ENCODE measurements at regions not wholly inside any gene's neighbourhood (a gene's known extent, or its start where the extent isn't known, plus 50 kb on each side); places are given as distances from the start of the nearest gene placed in this dataset.

GRCh38 chrX:38856670-38857265 lies 55.5 kb downstream of the MID1IP1 start:
- no peaks in the 10 kb centered on the region for H3K4me1 ChIP-seq
- H3K9me3 ChIP-seq = no peaks in the 10 kb centered on the region
- no peak overlapping the region for H3K4me3 ChIP-seq
- H3K27me3 ChIP-seq = no peaks in the 10 kb centered on the region
- TF ChIP-seq, protein P1, sequence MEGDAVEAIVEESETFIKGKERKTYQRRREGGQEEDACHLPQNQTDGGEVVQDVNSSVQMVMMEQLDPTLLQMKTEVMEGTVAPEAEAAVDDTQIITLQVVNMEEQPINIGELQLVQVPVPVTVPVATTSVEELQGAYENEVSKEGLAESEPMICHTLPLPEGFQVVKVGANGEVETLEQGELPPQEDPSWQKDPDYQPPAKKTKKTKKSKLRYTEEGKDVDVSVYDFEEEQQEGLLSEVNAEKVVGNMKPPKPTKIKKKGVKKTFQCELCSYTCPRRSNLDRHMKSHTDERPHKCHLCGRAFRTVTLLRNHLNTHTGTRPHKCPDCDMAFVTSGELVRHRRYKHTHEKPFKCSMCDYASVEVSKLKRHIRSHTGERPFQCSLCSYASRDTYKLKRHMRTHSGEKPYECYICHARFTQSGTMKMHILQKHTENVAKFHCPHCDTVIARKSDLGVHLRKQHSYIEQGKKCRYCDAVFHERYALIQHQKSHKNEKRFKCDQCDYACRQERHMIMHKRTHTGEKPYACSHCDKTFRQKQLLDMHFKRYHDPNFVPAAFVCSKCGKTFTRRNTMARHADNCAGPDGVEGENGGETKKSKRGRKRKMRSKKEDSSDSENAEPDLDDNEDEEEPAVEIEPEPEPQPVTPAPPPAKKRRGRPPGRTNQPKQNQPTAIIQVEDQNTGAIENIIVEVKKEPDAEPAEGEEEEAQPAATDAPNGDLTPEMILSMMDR (IDR thresholded peaks at IDR 0.05) = no peak
- no peaks in the 10 kb centered on the region for H3K36me3 ChIP-seq
- no peak for DNase-seq (ENCODE audit: low spot score)
- H3K27ac ChIP-seq = no peak overlapping the region

DNA sequence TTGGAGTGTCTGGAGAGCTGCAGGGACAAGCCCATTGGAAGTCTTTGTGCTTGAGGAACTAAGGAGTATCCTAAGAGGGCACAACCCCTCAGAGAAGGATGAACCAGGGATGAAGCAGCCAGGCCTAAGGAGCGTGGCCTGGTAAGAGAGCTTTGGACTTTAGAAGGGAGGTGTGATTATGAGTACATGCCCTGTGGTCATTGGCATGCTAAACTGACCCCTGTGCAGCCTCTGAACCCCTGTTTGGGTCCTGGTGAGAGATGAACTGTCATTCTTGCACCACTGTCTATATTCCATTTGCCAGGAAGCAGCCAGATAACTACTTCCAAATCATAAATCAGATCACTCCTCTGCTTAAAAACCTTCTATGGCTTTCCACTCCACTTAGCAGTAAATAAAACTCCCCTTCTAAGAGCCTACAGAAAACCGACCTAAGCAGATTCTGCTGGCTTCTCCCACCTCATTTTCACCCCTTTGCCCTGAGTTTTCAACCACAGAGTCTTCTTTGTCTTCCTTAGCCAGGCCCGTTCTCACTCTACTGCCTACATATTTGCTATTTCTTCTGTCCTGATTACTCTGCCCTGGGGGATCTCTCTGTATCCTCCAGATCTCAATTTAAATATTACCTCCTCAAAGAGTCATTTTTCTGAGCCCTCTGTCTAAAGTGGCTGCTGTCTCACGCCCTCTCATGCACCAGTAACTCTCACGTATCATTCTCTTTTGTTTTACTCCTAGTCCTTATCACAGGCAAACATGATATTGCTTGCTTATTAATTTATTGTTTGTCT lies 56.7 kb downstream of the MID1IP1 start:
- Histone ChIP-seq H3K9me3 (no peaks in the 10 kb centered on the region), H3K4me1 (no peaks in the 10 kb centered on the region), H3K4me3 (no peak overlapping the region), H3K36me3 (no peaks in the 10 kb centered on the region), H3K27me3 (no peaks in the 10 kb centered on the region), H3K27ac (no peak overlapping the region)
- TF ChIP-seq, protein P1 (IDR thresholded peaks at IDR 0.05) = no peak
- no peak for DNase-seq (ENCODE audit: low spot score)

- H3K9me3 ChIP-seq = no peaks in the 10 kb centered on the region
- TF ChIP-seq, protein P1 (IDR thresholded peaks at IDR 0.05) = no peak
- no peaks in the 10 kb centered on the region for H3K36me3 ChIP-seq
- no peak overlapping the region for H3K27ac ChIP-seq
- H3K4me1 ChIP-seq = no peaks in the 10 kb centered on the region
- H3K27me3 ChIP-seq = no peaks in the 10 kb centered on the region
- no peak overlapping the region for H3K4me3 ChIP-seq
- no peak for DNase-seq (ENCODE audit: low spot score)
Observed at GRCh38 chrX:38859602-38860001, 58.3 kb downstream of the MID1IP1 start.

DNA sequence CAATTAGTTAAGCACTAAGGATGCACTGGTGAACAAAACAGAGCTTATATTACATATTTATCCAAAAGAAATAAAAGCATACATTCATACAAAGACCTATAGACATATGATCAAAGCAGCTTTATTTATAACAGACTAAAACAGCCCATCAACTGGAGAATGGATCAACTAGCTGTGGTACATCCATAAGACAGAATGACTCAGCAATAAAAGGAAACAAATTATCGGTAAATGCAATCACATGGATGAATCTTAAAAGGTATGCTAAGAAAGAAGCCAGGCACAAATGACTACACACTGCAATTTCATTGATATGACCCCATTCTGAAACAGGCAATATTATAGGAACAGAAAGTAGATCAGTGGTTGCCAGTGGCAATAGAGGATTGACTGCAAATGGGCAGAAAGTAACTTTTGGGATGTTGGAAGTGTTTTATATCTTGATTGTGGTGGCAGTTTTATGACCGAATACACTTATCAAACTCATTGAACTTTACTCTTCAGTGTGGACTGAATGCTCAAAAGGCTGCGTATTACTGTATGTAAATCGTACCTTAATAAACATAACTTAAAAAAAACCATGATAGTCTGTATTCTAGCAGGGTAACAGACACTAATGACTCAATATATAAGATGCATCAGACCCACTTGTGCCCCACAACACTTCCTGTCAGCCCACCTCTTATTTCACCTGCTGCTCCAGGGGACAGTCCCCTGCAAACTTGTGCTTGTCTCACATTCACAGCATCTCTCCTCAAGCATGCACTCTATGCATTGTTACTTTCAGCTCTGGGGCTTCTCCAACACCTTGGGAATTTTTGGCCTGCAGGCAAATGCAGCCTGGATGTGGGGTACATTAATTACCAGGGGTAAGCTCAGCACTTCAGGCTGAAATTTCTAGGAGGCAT lies 59.1 kb downstream of the MID1IP1 start:
- Histone ChIP-seq H3K4me1 (no peaks in the 10 kb centered on the region), H3K9me3 (no peaks in the 10 kb centered on the region), H3K36me3 (no peaks in the 10 kb centered on the region), H3K4me3 (no peak overlapping the region), H3K27ac (no peak overlapping the region), H3K27me3 (no peaks in the 10 kb centered on the region)
- TF ChIP-seq, protein P1 (IDR thresholded peaks at IDR 0.05) = no peak
- no peak for DNase-seq (ENCODE audit: low spot score)

- Histone ChIP-seq H3K4me3 (no peak overlapping the region), H3K27me3 (no peaks in the 10 kb centered on the region), H3K4me1 (no peaks in the 10 kb centered on the region), H3K27ac (no peak overlapping the region), H3K9me3 (no peaks in the 10 kb centered on the region), H3K36me3 (no peaks in the 10 kb centered on the region)
- TF ChIP-seq, protein P1 (IDR thresholded peaks at IDR 0.05) = no peak
- no peak for DNase-seq (ENCODE audit: low spot score)
Observed at GRCh38 chrX:38861489-38861888, 60.2 kb downstream of the MID1IP1 start.

Data from right atrium auricular region (tissue), 2 donors.